ENCODE measurements at regions not wholly inside any gene's neighbourhood (a gene's known extent, or its start where the extent isn't known, plus 50 kb on each side); places are given as distances from the start of the nearest gene placed in this dataset.

DNA sequence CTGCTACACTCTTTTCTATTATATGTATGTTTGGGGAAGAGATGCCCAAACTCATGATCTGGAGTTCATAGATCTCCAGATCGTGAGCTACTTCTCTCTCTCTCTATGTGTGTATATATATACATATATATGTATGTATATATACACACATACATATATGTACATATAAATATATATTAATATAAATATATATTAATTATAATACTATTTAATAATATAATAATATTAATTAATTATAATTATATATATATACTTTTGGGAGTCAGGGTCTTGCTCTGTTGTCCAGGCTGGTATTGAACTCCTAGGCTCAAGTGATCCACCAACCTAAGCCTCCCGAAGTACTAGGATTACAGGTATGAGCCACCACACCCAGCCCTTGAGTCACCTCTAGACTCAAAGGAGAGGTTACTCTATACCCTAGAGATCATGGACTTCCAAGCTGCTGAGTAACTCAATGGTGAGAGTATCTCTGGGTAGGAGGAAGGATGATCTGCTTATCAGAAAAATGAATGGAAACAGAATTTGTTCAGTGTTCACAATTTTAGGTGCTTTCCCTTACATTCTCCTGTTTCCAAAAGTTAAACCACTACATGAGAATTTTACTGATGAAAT is 463.5 kb upstream of the TRIB2 start:
- no peak for DNase-seq (ENCODE audit: low spot score in 2 of 2)
- WGBS = 96% methylated on average over 2 of the region's 2 CpGs
- no peak overlapping the region for H3K4me3 ChIP-seq
- H3K36me3 ChIP-seq = no peaks in the 10 kb centered on the region
- H3K4me1 ChIP-seq = peaks cover 5% of the 10 kb centered on the region
- TF ChIP-seq, protein P1, sequence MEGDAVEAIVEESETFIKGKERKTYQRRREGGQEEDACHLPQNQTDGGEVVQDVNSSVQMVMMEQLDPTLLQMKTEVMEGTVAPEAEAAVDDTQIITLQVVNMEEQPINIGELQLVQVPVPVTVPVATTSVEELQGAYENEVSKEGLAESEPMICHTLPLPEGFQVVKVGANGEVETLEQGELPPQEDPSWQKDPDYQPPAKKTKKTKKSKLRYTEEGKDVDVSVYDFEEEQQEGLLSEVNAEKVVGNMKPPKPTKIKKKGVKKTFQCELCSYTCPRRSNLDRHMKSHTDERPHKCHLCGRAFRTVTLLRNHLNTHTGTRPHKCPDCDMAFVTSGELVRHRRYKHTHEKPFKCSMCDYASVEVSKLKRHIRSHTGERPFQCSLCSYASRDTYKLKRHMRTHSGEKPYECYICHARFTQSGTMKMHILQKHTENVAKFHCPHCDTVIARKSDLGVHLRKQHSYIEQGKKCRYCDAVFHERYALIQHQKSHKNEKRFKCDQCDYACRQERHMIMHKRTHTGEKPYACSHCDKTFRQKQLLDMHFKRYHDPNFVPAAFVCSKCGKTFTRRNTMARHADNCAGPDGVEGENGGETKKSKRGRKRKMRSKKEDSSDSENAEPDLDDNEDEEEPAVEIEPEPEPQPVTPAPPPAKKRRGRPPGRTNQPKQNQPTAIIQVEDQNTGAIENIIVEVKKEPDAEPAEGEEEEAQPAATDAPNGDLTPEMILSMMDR (IDR thresholded peaks at IDR 0.05) = no peak
- TF ChIP-seq POLR2A (IDR thresholded peaks at IDR 0.05) (no peak), POLR2AphosphoS5 (IDR thresholded peaks at IDR 0.05) (no peak), EP300 (IDR thresholded peaks at IDR 0.05) (no peak)
- H3K9me3 ChIP-seq = no peaks in the 10 kb centered on the region
- no peaks in the 10 kb centered on the region for H3K27me3 ChIP-seq
- no peak overlapping the region for H3K27ac ChIP-seq

GRCh38 chr2:12254280-12254860 is 462.4 kb upstream of the TRIB2 start:
- Histone ChIP-seq H3K27me3 (no peaks in the 10 kb centered on the region), H3K36me3 (no peaks in the 10 kb centered on the region), H3K4me1 (peaks cover 5% of the 10 kb centered on the region), H3K9me3 (no peaks in the 10 kb centered on the region), H3K4me3 (no peak overlapping the region), H3K27ac (no peak overlapping the region)
- TF ChIP-seq, protein P1 (IDR thresholded peaks at IDR 0.05) = no peak
- TF ChIP-seq EP300 (IDR thresholded peaks at IDR 0.05) = no peak
- TF ChIP-seq POLR2AphosphoS5 (IDR thresholded peaks at IDR 0.05) = no peak
- TF ChIP-seq POLR2A (IDR thresholded peaks at IDR 0.05) = no peak
- DNase-seq (ENCODE audit: low spot score in 2 of 2) = no peak
- WGBS = 93% methylated on average over 6 of the region's 6 CpGs

DNA sequence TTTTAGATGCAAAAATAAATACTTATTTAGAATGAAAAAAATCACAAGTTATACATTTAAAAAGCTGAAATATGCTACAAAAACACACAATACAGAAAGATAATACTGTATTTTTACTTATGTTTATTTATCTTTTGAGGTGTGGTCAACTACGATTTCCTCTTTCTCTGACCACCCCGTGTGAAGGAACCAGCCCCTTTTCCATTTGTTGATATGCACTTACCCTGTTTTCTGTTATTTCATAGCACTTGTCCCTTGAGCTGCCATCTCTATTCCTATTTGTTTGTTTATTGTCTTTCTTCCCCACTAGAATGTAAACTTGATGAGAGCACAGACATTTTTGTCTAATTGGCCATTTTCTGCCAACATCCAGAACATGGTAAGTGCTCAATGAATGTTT is 460.5 kb upstream of the TRIB2 start:
- no peaks in the 10 kb centered on the region for H3K36me3 ChIP-seq

GRCh38 chr2:12257476-12257875 is 459.3 kb upstream of the TRIB2 start:
- Histone ChIP-seq H3K27me3 (no peaks in the 10 kb centered on the region), H3K27ac (no peak overlapping the region), H3K4me1 (peaks cover 12% of the 10 kb centered on the region), H3K36me3 (no peaks in the 10 kb centered on the region), H3K9me3 (no peaks in the 10 kb centered on the region), H3K4me3 (no peak overlapping the region)
- no peak for TF ChIP-seq POLR2A (IDR thresholded peaks at IDR 0.05)
- TF ChIP-seq POLR2AphosphoS5 (IDR thresholded peaks at IDR 0.05) = no peak
- no peak for TF ChIP-seq EP300 (IDR thresholded peaks at IDR 0.05)
- TF ChIP-seq, protein P1 (IDR thresholded peaks at IDR 0.05) = no peak
- DNase-seq (ENCODE audit: low spot score in 2 of 2) = no peak
- WGBS = 24% methylated on average over 3 of the region's 3 CpGs

More for the DNA sequence above, 460.5 kb upstream of the TRIB2 start:
- H3K27ac ChIP-seq = no peak overlapping the region
- TF ChIP-seq POLR2A (IDR thresholded peaks at IDR 0.05) (no peak), POLR2AphosphoS5 (IDR thresholded peaks at IDR 0.05) (no peak), EP300 (IDR thresholded peaks at IDR 0.05) (no peak)
- TF ChIP-seq, protein P1 (IDR thresholded peaks at IDR 0.05) = no peak
- DNase-seq (ENCODE audit: low spot score in 2 of 2) = no peak
- WGBS = 85% methylated on average over 2 of the region's 2 CpGs
- no peaks in the 10 kb centered on the region for H3K9me3 ChIP-seq
- H3K4me1 ChIP-seq = peaks cover 5% of the 10 kb centered on the region
- H3K4me3 ChIP-seq = no peak overlapping the region
- no peaks in the 10 kb centered on the region for H3K27me3 ChIP-seq

GRCh38 chr2:12259493-12259892 is 457.2 kb upstream of the TRIB2 start:
- Histone ChIP-seq H3K9me3 (no peaks in the 10 kb centered on the region), H3K36me3 (no peaks in the 10 kb centered on the region), H3K27ac (no peak overlapping the region), H3K4me1 (peaks cover 27% of the 10 kb centered on the region), H3K4me3 (no peak overlapping the region), H3K27me3 (no peaks in the 10 kb centered on the region)
- TF ChIP-seq EP300 (IDR thresholded peaks at IDR 0.05) = no peak
- TF ChIP-seq, protein P1 (IDR thresholded peaks at IDR 0.05) = no peak
- TF ChIP-seq POLR2A (IDR thresholded peaks at IDR 0.05) = no peak
- TF ChIP-seq POLR2AphosphoS5 (IDR thresholded peaks at IDR 0.05) = no peak
- no peak for DNase-seq (ENCODE audit: low spot score in 2 of 2)
- 87% methylated on average over 3 of the region's 3 CpGs for WGBS

All from suprapubic skin (tissue), 4 donors.